Progenitor cell of endocrine pancreas (in vitro differentiated cells): ENCODE measurements at regions not wholly inside any gene's neighbourhood (a gene's known extent, or its start where the extent isn't known, plus 50 kb on each side); places are given as distances from the start of the nearest gene placed in this dataset.

Source experiments
- DNase-seq: peaks from one replicate; pipeline ENCODE4 v3.0.0; 2021; ENCODE audit warnings: low spot score; ENCODE audit not compliant: unreplicated experiment
- H3K27ac Mint-ChIP-seq: 2 replicates; pipeline ENCODE4 v1.8.0; 2021; ENCODE audit warnings: mild to moderate bottlenecking, moderate library complexity, mixed read lengths
- H3K27me3 Mint-ChIP-seq: 2 replicates; pipeline ENCODE4 v1.8.0; 2021; ENCODE audit warnings: mixed read lengths
- H3K36me3 Mint-ChIP-seq: 2 replicates; pipeline ENCODE4 v1.8.0; 2022; ENCODE audit warnings: mixed read lengths; ENCODE audit not compliant: insufficient read depth
- H3K4me1 Mint-ChIP-seq: 2 replicates; pipeline ENCODE4 v1.8.0; 2021; ENCODE audit warnings: low read depth, mixed read lengths
- H3K4me3 Mint-ChIP-seq: 2 replicates; pipeline ENCODE4 v1.8.0; 2021; ENCODE audit warnings: low read depth, mild to moderate bottlenecking, moderate library complexity, mixed read lengths
- H3K9me3 Mint-ChIP-seq: 2 replicates; pipeline ENCODE4 v1.8.0; 2021; ENCODE audit warnings: low read depth, mixed read lengths
- CTCF ChIP-seq: fragments of 200-600 bp; sonication (generic); IDR thresholded peaks from one replicate; pipeline ENCODE4 v1.5.0; 2021; ENCODE audit warnings: antibody characterized with exemption, mild to moderate bottlenecking; ENCODE audit not compliant: unreplicated experiment

DNA sequence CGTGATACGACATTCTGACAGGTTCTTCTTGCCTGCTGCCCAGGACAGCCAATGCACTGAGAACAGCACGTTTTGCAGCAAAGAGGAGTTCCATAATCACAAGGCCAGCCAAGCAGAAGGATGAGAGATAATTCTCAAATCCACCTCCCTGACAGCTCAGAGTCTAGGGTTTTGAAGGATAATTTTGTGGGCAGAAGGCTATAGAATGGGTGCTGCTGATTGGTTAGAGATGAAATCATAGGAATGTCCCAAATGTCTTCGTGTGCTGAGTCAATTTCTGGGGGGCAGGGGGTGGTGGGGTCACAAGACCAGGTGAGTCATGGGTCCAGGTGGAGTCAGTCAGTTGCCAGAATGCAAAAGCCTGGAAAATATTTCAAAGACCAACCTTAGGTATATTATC, 175.5 kb upstream of the SLC30A5 start:
- H3K27ac Mint-ChIP-seq = no peak overlapping the region
- no peaks in the 10 kb centered on the region for H3K4me1 Mint-ChIP-seq
- no peak for DNase-seq
- no peak for TF ChIP-seq CTCF
- H3K4me3 Mint-ChIP-seq = no peak overlapping the region
- H3K36me3 Mint-ChIP-seq = no peaks in the 10 kb centered on the region
- H3K9me3 Mint-ChIP-seq = peaks cover 16% of the 10 kb centered on the region
- no peaks in the 10 kb centered on the region for H3K27me3 Mint-ChIP-seq

DNA sequence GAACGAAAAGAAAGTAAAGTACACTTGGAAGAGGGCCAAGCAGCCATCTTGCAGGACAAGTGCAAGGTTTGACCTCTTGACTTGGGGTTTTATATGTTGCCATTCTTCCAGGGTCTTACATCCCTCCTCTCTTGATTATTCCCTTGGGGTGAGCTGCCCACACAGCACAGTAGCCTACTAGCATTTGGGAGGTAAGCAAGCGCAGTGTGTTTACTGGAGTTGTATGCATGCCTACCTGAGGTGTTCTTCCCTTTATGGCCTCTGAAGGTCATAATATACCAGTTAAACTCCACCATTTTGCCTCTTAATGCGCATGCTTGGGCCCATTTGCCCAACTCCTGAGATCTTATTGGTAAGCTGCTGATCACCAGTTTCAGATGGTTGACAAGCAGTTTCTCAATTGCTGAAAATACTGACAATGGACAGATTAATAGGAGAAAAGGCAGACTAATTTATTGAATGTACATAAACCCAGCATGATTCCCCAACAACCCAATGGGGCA, 173.8 kb upstream of the SLC30A5 start:
- Mint-ChIP-seq H3K4me1 (peaks cover 7% of the 10 kb centered on the region), H3K27me3 (no peaks in the 10 kb centered on the region), H3K36me3 (no peaks in the 10 kb centered on the region), H3K9me3 (peaks cover 16% of the 10 kb centered on the region), H3K27ac (no peak overlapping the region), H3K4me3 (no peak overlapping the region)
- no peak for TF ChIP-seq CTCF
- DNase-seq = no peak

DNA sequence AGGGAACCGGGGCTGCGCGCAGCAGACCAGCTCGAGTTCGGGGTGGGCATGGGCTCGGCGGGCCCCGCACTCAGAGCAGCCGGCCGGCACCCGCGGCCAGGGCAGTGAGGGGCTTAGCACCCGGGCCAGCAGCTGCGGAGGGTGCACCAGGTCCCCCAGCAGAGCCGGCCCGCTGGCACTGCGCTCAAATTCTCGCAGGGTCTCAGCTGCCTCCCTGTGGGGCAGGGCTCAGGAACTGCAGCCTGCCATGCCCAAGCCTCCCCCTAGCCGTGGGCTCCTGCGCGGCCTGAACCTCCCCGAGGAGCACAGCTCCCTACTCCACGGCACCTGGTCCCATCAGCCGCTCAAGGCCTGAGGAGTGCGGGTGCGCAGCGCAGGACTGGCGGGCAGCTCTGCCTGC, 172.9 kb upstream of the SLC30A5 start:
- no peak overlapping the region for H3K27ac Mint-ChIP-seq
- H3K9me3 Mint-ChIP-seq = peaks cover 16% of the 10 kb centered on the region
- no peak for TF ChIP-seq CTCF
- H3K36me3 Mint-ChIP-seq = no peaks in the 10 kb centered on the region
- no peaks in the 10 kb centered on the region for H3K27me3 Mint-ChIP-seq
- H3K4me3 Mint-ChIP-seq = no peak overlapping the region
- no peak for DNase-seq
- H3K4me1 Mint-ChIP-seq = peaks cover 7% of the 10 kb centered on the region

- Mint-ChIP-seq H3K27me3 (no peaks in the 10 kb centered on the region), H3K27ac (no peak overlapping the region), H3K4me1 (peaks cover 7% of the 10 kb centered on the region), H3K4me3 (no peak overlapping the region), H3K36me3 (no peaks in the 10 kb centered on the region), H3K9me3 (peaks cover 15% of the 10 kb centered on the region)
- TF ChIP-seq CTCF = no peak
- no peak for DNase-seq
Measured at GRCh38 chr5:68922172-68922987, 171.4 kb upstream of the SLC30A5 start.

DNA sequence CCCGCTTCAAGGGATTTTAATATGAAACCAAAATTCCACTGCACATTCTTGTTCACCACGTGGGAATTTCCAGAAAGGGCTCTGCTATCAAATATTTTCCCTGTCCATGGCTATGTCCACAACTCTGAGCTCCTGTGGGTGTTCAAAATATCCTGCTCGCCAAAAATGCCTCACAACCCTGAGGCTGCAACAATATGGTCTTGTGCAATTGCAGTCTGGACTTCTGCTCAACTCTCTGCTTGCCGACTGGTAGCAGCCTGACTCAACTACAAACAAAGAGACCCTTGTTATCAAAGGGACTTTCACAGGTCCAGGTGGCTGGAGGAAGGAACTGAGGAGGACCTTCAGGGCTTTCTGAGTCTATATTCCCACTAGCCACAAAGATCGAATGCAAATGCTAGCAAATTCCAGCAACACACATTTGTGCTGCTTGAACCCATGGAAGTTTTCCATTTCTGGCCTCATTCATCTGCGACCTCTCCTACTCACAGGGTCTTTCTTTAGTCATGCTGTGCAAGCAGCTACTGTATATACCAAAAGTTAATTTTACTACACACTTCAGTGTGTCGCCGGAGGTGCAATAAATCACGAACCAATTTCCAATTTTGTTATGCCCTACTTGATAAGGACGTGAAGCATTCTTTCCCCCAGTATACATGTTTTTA, 169.2 kb upstream of the SLC30A5 start:
- no peak overlapping the region for H3K27ac Mint-ChIP-seq
- peaks cover 4% of the 10 kb centered on the region for H3K9me3 Mint-ChIP-seq

More for the DNA sequence above, 169.2 kb upstream of the SLC30A5 start:
- Mint-ChIP-seq H3K27me3 (no peaks in the 10 kb centered on the region), H3K4me3 (no peak overlapping the region), H3K36me3 (no peaks in the 10 kb centered on the region), H3K4me1 (peaks cover 7% of the 10 kb centered on the region)
- TF ChIP-seq CTCF = no peak
- DNase-seq = no peak
